PFSK-1 (cell line): ENCODE measurements at regions not wholly inside any gene's neighbourhood (a gene's known extent, or its start where the extent isn't known, plus 50 kb on each side); places are given as distances from the start of the nearest gene placed in this dataset.

Experiments
- FOXP2 ChIP-seq: optimal IDR thresholded peaks from 2 replicates; pipeline ENCODE3; 2011; ENCODE audit warnings: borderline replicate concordance, control low read depth, inconsistent platforms; ENCODE audit not compliant: insufficient read depth; ENCODE audit errors: extremely low read length, extremely low read depth
- POLR2AphosphoS5 ChIP-seq: IDR thresholded peaks from 2 replicates; pipeline ENCODE4 v1.6.1; 2012; ENCODE audit warnings: low read depth, mild to moderate bottlenecking, control low read depth, low read length, moderate library complexity
- REST ChIP-seq, 2 experiments: IDR thresholded peaks; 2 replicates each; pipeline versions ENCODE4 v1.6.1 to v1.8.0; 2011 to 2012; ENCODE audit warnings: low read depth in 2 of 2, low read length in 2 of 2, control low read depth in 1 of 2, inconsistent platforms in 1 of 2, mild to moderate bottlenecking in 1 of 2, moderate library complexity in 1 of 2; ENCODE audit not compliant: insufficient read depth in 1 of 2
- TAF1 ChIP-seq: IDR thresholded peaks from 2 replicates; pipeline ENCODE4 v1.6.1; 2012; ENCODE audit warnings: low read length, control low read depth, borderline replicate concordance; ENCODE audit not compliant: insufficient read depth

- TF ChIP-seq REST (IDR thresholded peaks at IDR 0.05; ENCODE audit: insufficient read depth in 1 of 2, low read depth in 2 of 2, low read length in 2 of 2) (no peak), TAF1 (no peak), FOXP2 (no peak), POLR2AphosphoS5 (no peak)
These were observed 272.5 kb upstream of the TRAM1L1 start for GRCh38 chr4:117357866-117358265.
